Vagina (tissue), 2 donors: ENCODE measurements at regions not wholly inside any gene's neighbourhood (a gene's known extent, or its start where the extent isn't known, plus 50 kb on each side); places are given as distances from the start of the nearest gene placed in this dataset.

Experiments used
- POLR2A ChIP-seq, 2 donors: fragments of 450-650 bp; IDR thresholded peaks; one replicate each; pipeline ENCODE4 v1.6.1; 2017; ENCODE audit warnings: antibody characterized with exemption in 2 of 2, mild to moderate bottlenecking in 2 of 2, moderate library complexity in 2 of 2
- POLR2AphosphoS5 ChIP-seq, 2 donors: sonication (generic); formaldehyde crosslinking; IDR thresholded peaks; one replicate each; pipeline ENCODE4 v1.9.0; 2017; ENCODE audit warnings: antibody characterized with exemption in 2 of 2, mild to moderate bottlenecking in 2 of 2, low read depth in 1 of 2; ENCODE audit not compliant: insufficient read depth in 1 of 2
- TF ChIP-seq, protein P1 (sequence below), 3 experiments: fragments of 450-650 bp in 2 of 3; fragments of 200-600 bp in 1 of 3; sonication (generic) in 1 of 3; IDR thresholded peaks; one replicate each; pipeline ENCODE4 v1.5.1; 2017 to 2019; ENCODE audit warnings: antibody characterized with exemption in 3 of 3, mild to moderate bottlenecking in 2 of 3, moderate library complexity in 2 of 3

DNA sequence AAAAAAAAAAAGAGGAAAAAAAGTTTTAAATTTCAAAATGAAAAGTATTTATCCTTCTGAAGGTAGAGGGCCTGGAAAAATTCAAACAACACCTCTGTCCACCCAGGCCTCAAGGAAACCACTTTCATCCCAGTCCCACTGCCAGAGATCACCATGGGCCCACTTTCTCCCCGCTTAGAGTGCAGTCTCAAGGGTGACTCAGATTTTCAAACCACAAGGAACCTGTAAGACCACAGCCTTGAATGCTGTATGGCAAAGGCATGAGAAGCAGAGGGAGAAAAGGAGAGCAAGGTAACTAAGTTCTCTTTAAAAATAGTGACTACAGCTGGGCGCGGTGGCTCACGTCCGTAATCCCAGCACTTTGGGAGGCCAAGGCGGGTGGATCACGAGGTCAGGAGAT is 87.9 kb upstream of the PACRGL start:
- TF ChIP-seq POLR2AphosphoS5 (IDR thresholded peaks at IDR 0.05; ENCODE audit: insufficient read depth in 1 of 2, low read depth in 1 of 2): no peak
- TF ChIP-seq, protein P1, sequence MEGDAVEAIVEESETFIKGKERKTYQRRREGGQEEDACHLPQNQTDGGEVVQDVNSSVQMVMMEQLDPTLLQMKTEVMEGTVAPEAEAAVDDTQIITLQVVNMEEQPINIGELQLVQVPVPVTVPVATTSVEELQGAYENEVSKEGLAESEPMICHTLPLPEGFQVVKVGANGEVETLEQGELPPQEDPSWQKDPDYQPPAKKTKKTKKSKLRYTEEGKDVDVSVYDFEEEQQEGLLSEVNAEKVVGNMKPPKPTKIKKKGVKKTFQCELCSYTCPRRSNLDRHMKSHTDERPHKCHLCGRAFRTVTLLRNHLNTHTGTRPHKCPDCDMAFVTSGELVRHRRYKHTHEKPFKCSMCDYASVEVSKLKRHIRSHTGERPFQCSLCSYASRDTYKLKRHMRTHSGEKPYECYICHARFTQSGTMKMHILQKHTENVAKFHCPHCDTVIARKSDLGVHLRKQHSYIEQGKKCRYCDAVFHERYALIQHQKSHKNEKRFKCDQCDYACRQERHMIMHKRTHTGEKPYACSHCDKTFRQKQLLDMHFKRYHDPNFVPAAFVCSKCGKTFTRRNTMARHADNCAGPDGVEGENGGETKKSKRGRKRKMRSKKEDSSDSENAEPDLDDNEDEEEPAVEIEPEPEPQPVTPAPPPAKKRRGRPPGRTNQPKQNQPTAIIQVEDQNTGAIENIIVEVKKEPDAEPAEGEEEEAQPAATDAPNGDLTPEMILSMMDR (IDR thresholded peaks at IDR 0.05): no peak
- no peak for TF ChIP-seq POLR2A (IDR thresholded peaks at IDR 0.05)
